Hepatocyte (in vitro differentiated cells): ENCODE measurements at regions not wholly inside any gene's neighbourhood (a gene's known extent, or its start where the extent isn't known, plus 50 kb on each side); places are given as distances from the start of the nearest gene placed in this dataset.

ENCODE experiments used
- CTCF ChIP-seq: fragments of 200-600 bp; sonication (generic); IDR thresholded peaks from 2 replicates; pipeline ENCODE4 v1.5.1; 2016; ENCODE audit warnings: antibody characterized with exemption, mild to moderate bottlenecking; ENCODE audit not compliant: poor library complexity
- EZH2phosphoT487 ChIP-seq: fragments of 200-600 bp; sonication (generic); IDR thresholded peaks from one replicate; pipeline ENCODE4 v1.6.1; 2018; ENCODE audit warnings: antibody characterized with exemption, mild to moderate bottlenecking, low read depth, moderate library complexity; ENCODE audit not compliant: unreplicated experiment, severe bottlenecking

DNA sequence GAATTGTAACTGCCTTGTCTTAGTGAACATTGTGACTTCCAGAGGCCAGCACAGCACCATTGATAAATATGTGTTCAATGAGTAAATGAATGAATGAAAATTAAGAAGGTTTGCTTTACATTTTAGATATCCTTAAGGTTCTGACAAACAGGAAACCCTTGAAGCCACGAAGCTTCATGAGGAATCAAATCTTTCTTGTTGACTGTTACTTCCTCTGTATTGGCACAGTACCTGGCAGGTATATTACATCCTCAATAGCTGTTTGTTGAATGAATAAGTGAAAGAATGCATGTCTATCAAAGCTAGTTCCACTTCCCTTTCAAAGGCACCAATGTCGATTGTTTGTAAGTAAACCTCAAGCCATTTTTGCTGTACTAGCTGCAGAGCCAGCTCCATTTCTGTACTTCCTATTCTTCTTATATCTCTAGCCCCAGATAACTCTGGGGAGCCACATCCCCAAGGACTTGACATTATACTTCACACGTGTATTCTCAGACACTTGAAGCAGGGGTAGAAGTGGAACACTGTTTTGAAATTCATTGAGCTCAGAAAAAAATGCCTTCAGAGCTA is 140.3 kb upstream of the RAG2 start:
- no peak for TF ChIP-seq CTCF
- TF ChIP-seq EZH2phosphoT487: no peak
